RWPE2 (cell line): ENCODE measurements at regions not wholly inside any gene's neighbourhood (a gene's known extent, or its start where the extent isn't known, plus 50 kb on each side); places are given as distances from the start of the nearest gene placed in this dataset.

Source experiments
- ATAC-seq: fragments of 200-7000 bp; cut with Tn5 transposase; 3 replicates; pipeline ENCODE4 v1.9.1; 2021; ENCODE audit warnings: low read depth
- DNase-seq: peaks from one replicate; pipeline ENCODE4 v3.0.0-alpha.2; 2020; ENCODE audit warnings: low spot score
- H3K27ac ChIP-seq: fragments of 450-650 bp; 2 replicates; pipeline ENCODE4 v1.5.1; 2017; ENCODE audit warnings: mild to moderate bottlenecking; ENCODE audit not compliant: poor library complexity, severe bottlenecking
- H3K27me3 ChIP-seq: fragments of 250-450 bp; sonication (Bioruptor Pico); 2 replicates; pipeline ENCODE4 v1.5.1; 2021; ENCODE audit warnings: mild to moderate bottlenecking, moderate library complexity; ENCODE audit not compliant: insufficient read depth, poor library complexity, severe bottlenecking
- H3K36me3 ChIP-seq: fragments of 250-450 bp; sonication (Bioruptor Pico); 2 replicates; pipeline ENCODE4 v1.5.1; 2020; ENCODE audit warnings: low read depth, mild to moderate bottlenecking, moderate library complexity
- H3K4me1 ChIP-seq: fragments of 250-450 bp; sonication (Bioruptor Pico); 2 replicates; pipeline ENCODE4 v1.5.1; 2021; ENCODE audit warnings: mild to moderate bottlenecking, moderate library complexity; ENCODE audit not compliant: insufficient read depth, poor library complexity, severe bottlenecking
- H3K4me3 ChIP-seq: fragments of 250-450 bp; sonication (Bioruptor Pico); 2 replicates; pipeline ENCODE4 v1.5.1; 2021; ENCODE audit warnings: mild to moderate bottlenecking, moderate library complexity; ENCODE audit not compliant: severe bottlenecking
- H3K9me3 ChIP-seq: fragments of 250-450 bp; sonication (Bioruptor Pico); 2 replicates; pipeline ENCODE4 v1.5.1; 2021; ENCODE audit warnings: mild to moderate bottlenecking, moderate library complexity; ENCODE audit not compliant: severe bottlenecking
- TF ChIP-seq, protein P1 (sequence below): fragments of 450-650 bp; IDR thresholded peaks from one replicate; pipeline ENCODE4 v1.5.1; 2017; ENCODE audit warnings: mild to moderate bottlenecking, moderate library complexity; ENCODE audit not compliant: poor library complexity, severe bottlenecking

DNA sequence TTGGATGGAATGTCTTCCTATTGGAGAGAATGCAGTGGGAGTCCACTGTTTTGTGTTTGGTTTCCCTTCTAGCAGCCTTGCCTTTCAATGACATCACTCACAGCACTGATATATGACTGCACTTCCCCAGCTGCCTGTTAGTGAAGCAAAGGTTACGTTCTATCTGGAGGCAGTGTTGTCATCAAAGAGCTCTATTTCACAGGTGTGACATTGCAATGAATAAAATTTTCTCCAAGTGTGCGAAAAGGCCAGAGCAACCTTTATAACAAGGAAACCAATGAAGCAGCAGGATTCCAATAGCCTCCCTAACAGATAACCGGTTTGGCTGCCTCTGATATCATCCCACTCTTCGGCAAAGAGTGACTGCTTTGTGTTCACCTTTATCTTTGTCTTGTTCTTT, 523.5 kb upstream of the ZNF608 start:
- ATAC-seq = no peak
- TF ChIP-seq, protein P1, sequence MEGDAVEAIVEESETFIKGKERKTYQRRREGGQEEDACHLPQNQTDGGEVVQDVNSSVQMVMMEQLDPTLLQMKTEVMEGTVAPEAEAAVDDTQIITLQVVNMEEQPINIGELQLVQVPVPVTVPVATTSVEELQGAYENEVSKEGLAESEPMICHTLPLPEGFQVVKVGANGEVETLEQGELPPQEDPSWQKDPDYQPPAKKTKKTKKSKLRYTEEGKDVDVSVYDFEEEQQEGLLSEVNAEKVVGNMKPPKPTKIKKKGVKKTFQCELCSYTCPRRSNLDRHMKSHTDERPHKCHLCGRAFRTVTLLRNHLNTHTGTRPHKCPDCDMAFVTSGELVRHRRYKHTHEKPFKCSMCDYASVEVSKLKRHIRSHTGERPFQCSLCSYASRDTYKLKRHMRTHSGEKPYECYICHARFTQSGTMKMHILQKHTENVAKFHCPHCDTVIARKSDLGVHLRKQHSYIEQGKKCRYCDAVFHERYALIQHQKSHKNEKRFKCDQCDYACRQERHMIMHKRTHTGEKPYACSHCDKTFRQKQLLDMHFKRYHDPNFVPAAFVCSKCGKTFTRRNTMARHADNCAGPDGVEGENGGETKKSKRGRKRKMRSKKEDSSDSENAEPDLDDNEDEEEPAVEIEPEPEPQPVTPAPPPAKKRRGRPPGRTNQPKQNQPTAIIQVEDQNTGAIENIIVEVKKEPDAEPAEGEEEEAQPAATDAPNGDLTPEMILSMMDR = no peak
- H3K27ac ChIP-seq = no peak overlapping the region
- no peak overlapping the region for H3K4me3 ChIP-seq
- H3K4me1 ChIP-seq = no peaks in the 10 kb centered on the region
- no peaks in the 10 kb centered on the region for H3K36me3 ChIP-seq
- no peak for DNase-seq
- no peaks in the 10 kb centered on the region for H3K9me3 ChIP-seq
- H3K27me3 ChIP-seq = no peaks in the 10 kb centered on the region

DNA sequence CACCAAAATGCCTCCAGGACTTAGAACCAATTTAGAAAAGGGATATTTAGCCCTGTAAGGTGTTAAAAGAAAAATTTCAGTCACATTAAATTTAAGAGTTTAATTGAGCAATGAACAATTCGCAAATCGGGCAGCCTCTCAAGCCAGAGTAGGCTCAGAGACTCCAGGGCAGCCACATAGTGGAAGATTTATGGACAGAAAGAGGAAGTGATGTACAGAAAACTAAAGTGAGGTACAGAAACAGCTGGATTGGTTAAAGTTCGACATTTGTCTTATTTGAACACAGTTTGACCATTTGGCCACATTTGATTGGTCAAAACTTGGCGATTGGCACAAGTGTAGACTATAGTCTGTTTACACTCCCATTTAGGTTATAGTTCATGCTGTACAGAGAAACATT, 525.9 kb upstream of the ZNF608 start:
- H3K27ac ChIP-seq = no peak overlapping the region
- no peaks in the 10 kb centered on the region for H3K9me3 ChIP-seq
- ATAC-seq = no peak
- H3K4me3 ChIP-seq = no peak overlapping the region
- H3K4me1 ChIP-seq = peaks cover 5% of the 10 kb centered on the region
- H3K27me3 ChIP-seq = no peaks in the 10 kb centered on the region
- TF ChIP-seq, protein P1 = no peak
- DNase-seq = no peak
- H3K36me3 ChIP-seq = no peaks in the 10 kb centered on the region

DNA sequence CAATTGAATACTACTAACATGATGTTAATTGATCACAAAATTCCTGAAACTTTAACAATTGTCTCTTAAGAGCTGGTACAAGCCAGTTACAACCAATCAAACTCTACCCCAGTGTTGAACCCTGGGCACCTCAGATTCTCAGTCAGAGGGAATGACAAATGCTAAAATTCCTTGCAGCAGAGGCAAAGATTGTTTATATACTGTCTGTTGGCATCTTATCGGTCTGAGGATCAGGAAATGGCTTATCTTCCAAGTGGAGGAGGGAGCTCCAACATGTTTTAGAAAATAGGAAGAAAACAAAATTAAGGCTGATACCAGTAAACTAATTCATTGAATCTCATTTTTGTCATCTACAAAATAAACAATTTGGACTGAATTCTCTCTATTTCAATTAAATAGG, 527.8 kb upstream of the ZNF608 start:
- TF ChIP-seq, protein P1 = no peak
- ATAC-seq (no peak), DNase-seq (no peak)
- no peak overlapping the region for H3K4me3 ChIP-seq
- no peaks in the 10 kb centered on the region for H3K9me3 ChIP-seq
- no peaks in the 10 kb centered on the region for H3K27me3 ChIP-seq
- H3K27ac ChIP-seq = no peak overlapping the region
- peaks cover 14% of the 10 kb centered on the region for H3K4me1 ChIP-seq
- H3K36me3 ChIP-seq = no peaks in the 10 kb centered on the region

DNA sequence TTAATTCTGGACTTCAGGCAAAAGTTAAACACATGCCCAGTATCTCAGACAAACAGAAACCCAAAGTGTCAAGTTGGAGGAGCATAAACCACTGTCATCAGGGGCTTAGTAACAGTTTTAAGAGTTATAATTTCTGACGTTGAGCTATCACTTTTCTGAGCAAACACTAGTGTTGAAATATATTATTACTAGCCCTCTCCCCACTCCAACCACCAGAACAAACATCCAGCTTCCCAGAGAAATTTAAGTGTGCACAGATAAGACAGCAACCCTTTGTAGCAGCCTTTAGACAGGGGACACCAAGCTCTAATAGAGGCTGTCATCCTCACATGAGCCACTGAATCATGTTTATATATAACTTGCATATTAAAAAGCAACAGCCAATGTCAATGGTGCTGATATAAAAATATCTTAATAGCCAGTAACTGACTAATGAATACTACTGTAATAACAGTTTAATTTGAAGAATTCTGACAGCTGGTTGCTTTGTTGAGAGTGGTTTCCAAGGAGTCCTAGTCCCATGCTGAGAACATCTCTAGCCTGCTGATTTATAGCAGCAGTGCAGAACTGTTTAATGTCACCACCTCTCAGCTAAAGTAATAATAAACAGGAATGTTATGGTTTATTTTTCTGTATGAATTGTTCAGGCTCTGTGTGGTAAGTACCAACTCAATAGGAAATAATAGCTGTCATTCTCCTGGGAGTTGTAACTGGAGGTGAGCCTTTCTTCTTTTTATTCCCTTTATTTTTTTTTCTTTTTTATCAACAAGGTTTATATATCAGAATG, 528.7 kb upstream of the ZNF608 start:
- no peak for DNase-seq

DNA sequence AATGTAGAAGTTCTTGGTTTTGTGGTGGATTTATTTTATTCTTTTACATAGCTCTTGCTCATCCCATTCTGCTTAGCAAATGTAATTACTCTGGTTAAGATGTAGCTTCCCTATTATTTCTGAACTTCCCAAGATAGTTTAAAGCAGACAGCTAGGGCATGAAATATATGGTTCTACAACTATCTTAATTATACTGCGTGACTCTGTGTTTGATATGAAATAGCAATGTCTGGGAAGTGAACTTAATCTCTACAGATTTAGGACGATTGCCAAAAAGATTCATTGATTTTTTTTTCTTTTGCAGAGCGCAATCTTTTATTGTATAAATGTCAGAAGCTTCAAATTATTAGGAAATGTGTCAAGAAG, 529.3 kb upstream of the ZNF608 start:
- no peak for ATAC-seq
- DNase-seq = no peak
- H3K36me3 ChIP-seq = no peaks in the 10 kb centered on the region
- no peak overlapping the region for H3K4me3 ChIP-seq
- no peaks in the 10 kb centered on the region for H3K27me3 ChIP-seq
- H3K27ac ChIP-seq = no peak overlapping the region
- TF ChIP-seq, protein P1 = no peak
- H3K9me3 ChIP-seq = no peaks in the 10 kb centered on the region
- peaks cover 14% of the 10 kb centered on the region for H3K4me1 ChIP-seq

More for the DNA sequence above, 528.7 kb upstream of the ZNF608 start:
- Histone ChIP-seq H3K27ac (no peak overlapping the region), H3K4me3 (no peak overlapping the region), H3K9me3 (no peaks in the 10 kb centered on the region), H3K4me1 (peaks cover 14% of the 10 kb centered on the region), H3K36me3 (no peaks in the 10 kb centered on the region), H3K27me3 (no peaks in the 10 kb centered on the region)
- ATAC-seq = no peak
- TF ChIP-seq, protein P1 = no peak
